NOMO-1 (cell line): ENCODE measurements at regions not wholly inside any gene's neighbourhood (a gene's known extent, or its start where the extent isn't known, plus 50 kb on each side); places are given as distances from the start of the nearest gene placed in this dataset.

Experiments used
- DNase-seq, 2 experiments: peaks; one replicate each; lab custom pipeline; 2025; ENCODE audit not compliant: unreplicated experiment in 2 of 2; lab: John Stamatoyannopoulos, UW

GRCh38 chr18:31246460-31246859 lies 71.5 kb upstream of the DSG1 start:
- peak in 1 of 2 experiments; percentile 20 for DNase-seq

- peak; percentile 57 to 83 for DNase-seq
Observed at GRCh38 chr18:31247574-31248199, 70.3 kb upstream of the DSG1 start.

- no peak for DNase-seq
Observed at GRCh38 chr18:31248783-31249521, 69.0 kb upstream of the DSG1 start.

GRCh38 chr18:31250902-31251301 lies 67.1 kb upstream of the DSG1 start:
- no peak for DNase-seq

- no peak for DNase-seq
Observed at GRCh38 chr18:31252522-31252921, 65.4 kb upstream of the DSG1 start.

- no peak for DNase-seq
Observed at GRCh38 chr18:31255953-31256352, 62.0 kb upstream of the DSG1 start.

- no peak for DNase-seq
Observed at GRCh38 chr18:31258789-31259188, 59.2 kb upstream of the DSG1 start.

- DNase-seq: no peak
Observed at GRCh38 chr18:31261792-31262582, 56.0 kb upstream of the DSG1 start.

- DNase-seq: no peak
Observed at GRCh38 chr18:31267823-31268481, 50.0 kb upstream of the DSG1 start.
